Testis (tissue), 2 donors: ENCODE measurements at regions not wholly inside any gene's neighbourhood (a gene's known extent, or its start where the extent isn't known, plus 50 kb on each side); places are given as distances from the start of the nearest gene placed in this dataset.

Experiments
- POLR2A ChIP-seq: fragments of 450-650 bp; IDR thresholded peaks from one replicate; pipeline ENCODE4 v1.6.1; 2017; ENCODE audit warnings: antibody characterized with exemption, mild to moderate bottlenecking, moderate library complexity
- TF ChIP-seq, protein P1 (sequence below), 3 experiments: fragments of 450-650 bp in 2 of 3; fragments of 200-600 bp in 1 of 3; sonication (generic) in 1 of 3; IDR thresholded peaks; one replicate each; pipeline ENCODE4 v1.5.1; 2016 to 2019; ENCODE audit warnings: antibody characterized with exemption in 3 of 3, mild to moderate bottlenecking in 2 of 3, moderate library complexity in 1 of 3

DNA sequence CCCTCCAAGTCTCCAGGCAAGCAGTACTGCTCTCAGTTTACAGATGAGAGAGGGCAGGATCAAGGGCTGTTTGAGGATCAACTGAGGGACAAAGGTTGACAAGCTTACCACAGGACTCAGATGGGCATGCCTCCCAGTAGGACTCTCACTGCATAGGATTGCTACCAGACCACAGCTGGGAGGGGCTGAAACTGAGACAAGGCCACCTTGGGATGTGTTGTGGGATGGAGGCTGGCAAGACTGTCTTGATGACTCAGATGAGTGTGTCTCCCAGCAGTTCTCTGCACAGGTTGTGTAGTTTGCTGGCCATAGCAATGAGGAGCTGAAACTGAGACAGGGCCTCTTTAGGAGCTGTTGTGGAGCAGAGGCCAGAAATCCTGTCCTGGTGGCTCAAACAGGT is 222.2 kb upstream of the IRX1 start:
- TF ChIP-seq, protein P1, sequence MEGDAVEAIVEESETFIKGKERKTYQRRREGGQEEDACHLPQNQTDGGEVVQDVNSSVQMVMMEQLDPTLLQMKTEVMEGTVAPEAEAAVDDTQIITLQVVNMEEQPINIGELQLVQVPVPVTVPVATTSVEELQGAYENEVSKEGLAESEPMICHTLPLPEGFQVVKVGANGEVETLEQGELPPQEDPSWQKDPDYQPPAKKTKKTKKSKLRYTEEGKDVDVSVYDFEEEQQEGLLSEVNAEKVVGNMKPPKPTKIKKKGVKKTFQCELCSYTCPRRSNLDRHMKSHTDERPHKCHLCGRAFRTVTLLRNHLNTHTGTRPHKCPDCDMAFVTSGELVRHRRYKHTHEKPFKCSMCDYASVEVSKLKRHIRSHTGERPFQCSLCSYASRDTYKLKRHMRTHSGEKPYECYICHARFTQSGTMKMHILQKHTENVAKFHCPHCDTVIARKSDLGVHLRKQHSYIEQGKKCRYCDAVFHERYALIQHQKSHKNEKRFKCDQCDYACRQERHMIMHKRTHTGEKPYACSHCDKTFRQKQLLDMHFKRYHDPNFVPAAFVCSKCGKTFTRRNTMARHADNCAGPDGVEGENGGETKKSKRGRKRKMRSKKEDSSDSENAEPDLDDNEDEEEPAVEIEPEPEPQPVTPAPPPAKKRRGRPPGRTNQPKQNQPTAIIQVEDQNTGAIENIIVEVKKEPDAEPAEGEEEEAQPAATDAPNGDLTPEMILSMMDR (IDR thresholded peaks at IDR 0.05) = no peak
- no peak for TF ChIP-seq POLR2A
